ENCODE measurements at regions not wholly inside any gene's neighbourhood (a gene's known extent, or its start where the extent isn't known, plus 50 kb on each side); places are given as distances from the start of the nearest gene placed in this dataset.

GRCh38 chr2:160909781-160910242 is 250.4 kb upstream of the TANK start:
- TF ChIP-seq CTCF (IDR thresholded peaks at IDR 0.05) (no peak), EP300 (IDR thresholded peaks at IDR 0.05) (no peak)

Data from tibial nerve (tissue), 4 donors.